Transverse colon (tissue), 4 donors: ENCODE measurements at regions not wholly inside any gene's neighbourhood (a gene's known extent, or its start where the extent isn't known, plus 50 kb on each side); places are given as distances from the start of the nearest gene placed in this dataset.

Source experiments
- DNase-seq: peaks from one replicate; pipeline ENCODE4 v3.0.0-alpha.2; 2019
- H3K27ac ChIP-seq, 4 donors: fragments of 200-600 bp; sonication (generic); 2 replicates each; pipeline ENCODE4 v1.5.1; 2016 to 2018; ENCODE audit warnings: inconsistent platforms in 4 of 4
- H3K27me3 ChIP-seq: fragments of 200-600 bp; sonication (generic); 2 replicates; pipeline ENCODE4 v1.5.1; 2017; ENCODE audit warnings: inconsistent platforms
- H3K36me3 ChIP-seq, 4 donors: fragments of 200-600 bp; sonication (generic); 2 replicates each; pipeline ENCODE4 v1.5.1; 2017 to 2019; ENCODE audit warnings: inconsistent platforms in 4 of 4
- H3K4me1 ChIP-seq, 4 donors: fragments of 200-600 bp; sonication (generic); 2 replicates each; pipeline ENCODE4 v1.5.1; 2017 to 2020; ENCODE audit warnings: inconsistent platforms in 4 of 4
- H3K4me3 ChIP-seq, 4 donors: fragments of 200-600 bp; sonication (generic); 1 replicate in 1 of 4; 2 replicates in 3 of 4; pipeline versions ENCODE4 v1.5.1 to v1.6.1; 2017 to 2019; ENCODE audit warnings: inconsistent platforms in 4 of 4
- H3K9me3 ChIP-seq, 2 donors: fragments of 200-600 bp; sonication (generic); 2 replicates each; pipeline ENCODE4 v1.5.1; 2017 to 2019; ENCODE audit warnings: inconsistent platforms in 2 of 2
- CTCF ChIP-seq, 5 experiments: fragments of 200-600 bp in 3 of 5; fragments of 450-650 bp in 2 of 5; sonication (generic) in 3 of 5; IDR thresholded peaks; 1 replicate in 2 of 5; 2 replicates in 3 of 5; pipeline ENCODE4 v1.5.1; 2016 to 2017; ENCODE audit warnings: antibody characterized with exemption in 5 of 5, inconsistent platforms in 3 of 5, mild to moderate bottlenecking in 2 of 5, moderate library complexity in 1 of 5
- EP300 ChIP-seq: sonication (generic); formaldehyde crosslinking; IDR thresholded peaks from one replicate; pipeline ENCODE4 v1.6.1; 2017; ENCODE audit warnings: antibody characterized with exemption, low read depth
- POLR2A ChIP-seq: fragments of 450-650 bp; IDR thresholded peaks from one replicate; pipeline ENCODE4 v1.6.1; 2016; ENCODE audit warnings: antibody characterized with exemption, mild to moderate bottlenecking, moderate library complexity
- POLR2AphosphoS5 ChIP-seq, 3 donors: sonication (generic); formaldehyde crosslinking; IDR thresholded peaks; one replicate each; pipeline ENCODE4 v1.6.1; 2016; ENCODE audit warnings: antibody characterized with exemption in 3 of 3
- WGBS, 2 donors: methylation state at CpG; one replicate each; pipeline ENCODE4 v1.1.5; 2018; ENCODE audit warnings: low coverage in 1 of 2; 5-methylcytosine and 5-hydroxymethylcytosine counted together
- in situ Hi-C, 4 donors: fragments of 200-750 bp; cut with MboI; loops; one replicate each; pipeline versions ENCODE4 v1.15.0 to v1.15.1; 2017; ENCODE audit warnings: low sequenced_read_pairs in 3 of 4, low pct_ligation_motif_present in 1 of 4, low pct_unique_long_range_greater_than_20kb in 1 of 4
- intact Hi-C: fragments of 100-400 bp; cut with DNase I; formaldehyde crosslinking; loops from one replicate; pipeline ENCODE4 v1.15.1; 2023; ENCODE audit warnings: low total_unique reads

- no peak overlapping the region for H3K27ac ChIP-seq
- H3K27me3 ChIP-seq = no peaks in the 10 kb centered on the region
- H3K36me3 ChIP-seq = no peaks in the 10 kb centered on the region
- TF ChIP-seq POLR2AphosphoS5 (IDR thresholded peaks at IDR 0.05) (no peak), EP300 (no peak), CTCF (IDR thresholded peaks at IDR 0.05) (no peak), POLR2A (no peak)
- H3K9me3 ChIP-seq = no peaks in the 10 kb centered on the region
- DNase-seq = no peak
- intact Hi-C loops (no loop called here), in situ Hi-C loops (no loop called here)
- peaks cover 0 to 9% (median 0%) of the 10 kb centered on the region in 4 donors for H3K4me1 ChIP-seq
- no peak overlapping the region for H3K4me3 ChIP-seq
- WGBS, 2 donors = 87 to 91% methylated on average over 4 of the region's 4 CpGs
Measured at GRCh38 chr3:189491831-189492230, 139.4 kb upstream of the TP63 start.

- 46 to 58% methylated on average over 3 of the region's 3 CpGs for WGBS, 2 donors
Measured at GRCh38 chr3:189493271-189493670, 137.9 kb upstream of the TP63 start.

GRCh38 chr3:189494632-189495031 lies 136.6 kb upstream of the TP63 start:
- peaks cover 0 to 9% (median 0%) of the 10 kb centered on the region in 4 donors for H3K4me1 ChIP-seq
- 94 to 95% methylated on average over 1 of the region's 1 CpG for WGBS, 2 donors
- H3K4me3 ChIP-seq = no peak overlapping the region
- DNase-seq = no peak
- no peaks in the 10 kb centered on the region for H3K9me3 ChIP-seq
- in situ Hi-C loops (no loop called here), intact Hi-C loops (no loop called here)
- H3K27me3 ChIP-seq = no peaks in the 10 kb centered on the region
- H3K27ac ChIP-seq = no peak overlapping the region
- H3K36me3 ChIP-seq = no peaks in the 10 kb centered on the region
- no peak for TF ChIP-seq POLR2A
- TF ChIP-seq CTCF (IDR thresholded peaks at IDR 0.05) = no peak
- TF ChIP-seq EP300 = no peak
- TF ChIP-seq POLR2AphosphoS5 (IDR thresholded peaks at IDR 0.05) = no peak

More at GRCh38 chr3:189493271-189493670, 137.9 kb upstream of the TP63 start:
- Histone ChIP-seq H3K27me3 (no peaks in the 10 kb centered on the region), H3K36me3 (no peaks in the 10 kb centered on the region), H3K9me3 (no peaks in the 10 kb centered on the region), H3K4me1 (peaks cover 0 to 9% (median 0%) of the 10 kb centered on the region in 4 donors), H3K4me3 (no peak overlapping the region), H3K27ac (no peak overlapping the region)
- no peak for DNase-seq
- TF ChIP-seq CTCF (IDR thresholded peaks at IDR 0.05) (no peak), POLR2A (no peak), EP300 (no peak), POLR2AphosphoS5 (IDR thresholded peaks at IDR 0.05) (no peak)
- in situ Hi-C loops (no loop called here), intact Hi-C loops (no loop called here)

GRCh38 chr3:189496375-189497138 lies 134.6 kb upstream of the TP63 start:
- 74 to 85% methylated on average over 5 to 6 of the region's 6 CpGs for WGBS, 2 donors
- intact Hi-C loops (no loop called here), in situ Hi-C loops (no loop called here)
- TF ChIP-seq EP300 (no peak), POLR2AphosphoS5 (IDR thresholded peaks at IDR 0.05) (no peak), CTCF (IDR thresholded peaks at IDR 0.05) (no peak), POLR2A (no peak)
- H3K27me3 ChIP-seq = no peaks in the 10 kb centered on the region
- no peak overlapping the region for H3K27ac ChIP-seq
- no peaks in the 10 kb centered on the region for H3K36me3 ChIP-seq
- no peak overlapping the region for H3K4me3 ChIP-seq
- H3K9me3 ChIP-seq = no peaks in the 10 kb centered on the region
- H3K4me1 ChIP-seq = peaks cover 0 to 5% (median 0%) of the 10 kb centered on the region in 4 donors
- DNase-seq = no peak
